Left ventricle myocardium inferior (tissue), 1 donor: ENCODE measurements at regions not wholly inside any gene's neighbourhood (a gene's known extent, or its start where the extent isn't known, plus 50 kb on each side); places are given as distances from the start of the nearest gene placed in this dataset.
"Not testable (repeated sequence)": the region's sequence is repeated elsewhere in the genome, so short reads cannot be mapped to it uniquely, and the experiment has no call there.

ENCODE experiments used
- DNase-seq: peaks from one replicate; pipeline ENCODE4 v3.0.0-alpha.2; 2020
- H3K27ac ChIP-seq: fragments of 200-600 bp; replicated peaks from 2 replicates; pipeline ENCODE4 v1.8.0; 2021
- H3K27me3 ChIP-seq: fragments of 200-600 bp; 2 replicates; pipeline ENCODE4 v1.8.0; 2021; ENCODE audit warnings: low read depth
- H3K36me3 ChIP-seq: fragments of 200-600 bp; 2 replicates; pipeline ENCODE4 v1.8.0; 2021
- H3K4me1 ChIP-seq: fragments of 200-600 bp; 2 replicates; pipeline ENCODE4 v1.8.0; 2021
- H3K4me3 ChIP-seq: fragments of 200-600 bp; 2 replicates; pipeline ENCODE4 v1.8.0; 2021; ENCODE audit warnings: mild to moderate bottlenecking, moderate library complexity
- H3K9me3 ChIP-seq: fragments of 200-600 bp; replicated peaks from 2 replicates; pipeline ENCODE4 v1.8.0; 2021
- intact Hi-C: fragments of 100-400 bp; cut with micrococcal nuclease; formaldehyde crosslinking; loops from one replicate; pipeline ENCODE4 v1.11.0; 2022
- donor health status: DM: no; HTN: yes; CAD: no; lungs with severe emphysema.

- DNase-seq, H3K27me3 ChIP-seq, H3K36me3 ChIP-seq, H3K4me1 ChIP-seq, H3K27ac ChIP-seq, H3K9me3 ChIP-seq, H3K4me3 ChIP-seq, intact Hi-C loops: not testable (repeated sequence)
Observed at GRCh38 chr7:149930374-149931068, 56.8 kb downstream of the ATP6V0E2 start.

GRCh38 chr7:149933776-149934175 lies 60.0 kb downstream of the ATP6V0E2 start:
- H3K27me3 ChIP-seq, H3K27ac ChIP-seq, intact Hi-C loops, H3K9me3 ChIP-seq, DNase-seq, H3K4me3 ChIP-seq, H3K36me3 ChIP-seq, H3K4me1 ChIP-seq: not testable (repeated sequence)

GRCh38 chr7:149947346-149947745 lies 73.6 kb downstream of the ATP6V0E2 start:
- H3K27me3 ChIP-seq, H3K27ac ChIP-seq, H3K4me3 ChIP-seq, H3K9me3 ChIP-seq, H3K4me1 ChIP-seq, intact Hi-C loops, DNase-seq, H3K36me3 ChIP-seq: not testable (repeated sequence)

- H3K4me3 ChIP-seq, H3K36me3 ChIP-seq, intact Hi-C loops, DNase-seq, H3K4me1 ChIP-seq, H3K9me3 ChIP-seq, H3K27ac ChIP-seq, H3K27me3 ChIP-seq: not testable (repeated sequence)
Observed at GRCh38 chr7:149948444-149948843, 74.7 kb downstream of the ATP6V0E2 start.

GRCh38 chr7:149949863-149950577 lies 76.3 kb downstream of the ATP6V0E2 start:
- H3K27me3 ChIP-seq, H3K36me3 ChIP-seq, H3K27ac ChIP-seq, DNase-seq, H3K4me1 ChIP-seq, H3K9me3 ChIP-seq, intact Hi-C loops, H3K4me3 ChIP-seq: not testable (repeated sequence)

GRCh38 chr7:149950578-149950924 lies 76.8 kb downstream of the ATP6V0E2 start:
- H3K4me1 ChIP-seq, H3K27me3 ChIP-seq, H3K36me3 ChIP-seq, H3K9me3 ChIP-seq, intact Hi-C loops, DNase-seq, H3K27ac ChIP-seq, H3K4me3 ChIP-seq: not testable (repeated sequence)

- H3K4me1 ChIP-seq, intact Hi-C loops, H3K9me3 ChIP-seq, H3K27me3 ChIP-seq, H3K4me3 ChIP-seq, DNase-seq, H3K36me3 ChIP-seq, H3K27ac ChIP-seq: not testable (repeated sequence)
Observed at GRCh38 chr7:149951579-149951978, 77.8 kb downstream of the ATP6V0E2 start.

GRCh38 chr7:149958880-149959279 lies 85.1 kb downstream of the ATP6V0E2 start:
- H3K27me3 ChIP-seq, intact Hi-C loops, H3K4me1 ChIP-seq, H3K4me3 ChIP-seq, H3K27ac ChIP-seq, H3K9me3 ChIP-seq, H3K36me3 ChIP-seq, DNase-seq: not testable (repeated sequence)

- H3K9me3 ChIP-seq, DNase-seq, intact Hi-C loops, H3K36me3 ChIP-seq, H3K4me3 ChIP-seq, H3K4me1 ChIP-seq, H3K27me3 ChIP-seq, H3K27ac ChIP-seq: not testable (repeated sequence)
Observed at GRCh38 chr7:149960863-149961262, 87.1 kb downstream of the ATP6V0E2 start.

- H3K27me3 ChIP-seq, H3K4me1 ChIP-seq, H3K9me3 ChIP-seq, H3K36me3 ChIP-seq, DNase-seq, intact Hi-C loops, H3K27ac ChIP-seq, H3K4me3 ChIP-seq: not testable (repeated sequence)
Observed at GRCh38 chr7:149961878-149962277, 88.1 kb downstream of the ATP6V0E2 start.

GRCh38 chr7:149962685-149963319 lies 89.0 kb downstream of the ATP6V0E2 start:
- intact Hi-C loops, H3K4me3 ChIP-seq, H3K27me3 ChIP-seq, DNase-seq, H3K9me3 ChIP-seq, H3K27ac ChIP-seq, H3K36me3 ChIP-seq, H3K4me1 ChIP-seq: not testable (repeated sequence)

GRCh38 chr7:149963985-149964384 lies 90.2 kb downstream of the ATP6V0E2 start:
- intact Hi-C loops, DNase-seq, H3K27me3 ChIP-seq, H3K4me1 ChIP-seq, H3K27ac ChIP-seq, H3K36me3 ChIP-seq, H3K4me3 ChIP-seq, H3K9me3 ChIP-seq: not testable (repeated sequence)

- DNase-seq, H3K4me3 ChIP-seq, H3K9me3 ChIP-seq, intact Hi-C loops, H3K27me3 ChIP-seq, H3K36me3 ChIP-seq, H3K4me1 ChIP-seq, H3K27ac ChIP-seq: not testable (repeated sequence)
Observed at GRCh38 chr7:149966444-149966843, 92.7 kb downstream of the ATP6V0E2 start.

GRCh38 chr7:149972977-149973376 lies 99.2 kb downstream of the ATP6V0E2 start:
- H3K4me3 ChIP-seq, intact Hi-C loops: not testable (repeated sequence)

More at GRCh38 chr7:149972977-149973376, 99.2 kb downstream of the ATP6V0E2 start:
- H3K27ac ChIP-seq, H3K4me1 ChIP-seq, H3K36me3 ChIP-seq, H3K9me3 ChIP-seq, DNase-seq, H3K27me3 ChIP-seq: not testable (repeated sequence)
